ENCODE measurements at regions not wholly inside any gene's neighbourhood (a gene's known extent, or its start where the extent isn't known, plus 50 kb on each side); places are given as distances from the start of the nearest gene placed in this dataset.

DNA sequence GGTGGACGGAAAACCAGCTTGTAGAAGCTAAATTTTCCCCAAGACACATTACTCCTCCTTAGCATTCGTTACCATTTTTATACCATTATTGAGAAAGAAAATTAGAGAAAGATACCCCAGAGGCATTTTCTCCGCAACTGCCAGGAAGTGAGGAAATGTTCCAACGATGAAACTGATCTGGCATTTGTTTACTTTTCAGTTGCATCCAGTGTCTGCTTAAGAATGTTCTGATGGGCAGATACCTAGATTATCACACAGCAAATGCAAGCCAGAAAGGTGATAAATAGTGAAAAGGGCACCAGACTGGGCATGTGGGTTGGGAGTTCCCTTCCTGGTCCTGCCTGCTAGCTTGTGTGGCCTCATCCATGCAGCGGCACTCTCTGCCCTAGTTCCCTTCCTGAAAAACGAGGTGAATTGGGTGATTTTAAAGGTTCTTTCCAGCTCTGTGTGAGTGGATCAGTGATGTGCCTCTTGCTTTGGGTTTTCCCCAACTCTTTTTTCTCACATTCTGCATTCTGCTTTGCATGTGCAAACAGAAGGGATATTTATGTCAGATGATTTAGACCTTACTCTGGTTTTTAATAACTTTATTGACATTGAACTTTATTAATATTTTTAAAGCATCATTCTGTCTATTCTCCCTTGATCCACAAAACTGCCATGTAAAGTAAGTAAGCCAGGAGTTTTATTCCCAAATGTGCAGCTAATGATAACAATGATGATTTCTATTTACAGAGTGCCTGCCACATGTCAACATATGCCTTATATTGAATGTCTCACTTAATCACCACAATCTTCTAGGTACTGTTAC, 139.6 kb downstream of the INSIG2 start:
- TF ChIP-seq, protein P1, sequence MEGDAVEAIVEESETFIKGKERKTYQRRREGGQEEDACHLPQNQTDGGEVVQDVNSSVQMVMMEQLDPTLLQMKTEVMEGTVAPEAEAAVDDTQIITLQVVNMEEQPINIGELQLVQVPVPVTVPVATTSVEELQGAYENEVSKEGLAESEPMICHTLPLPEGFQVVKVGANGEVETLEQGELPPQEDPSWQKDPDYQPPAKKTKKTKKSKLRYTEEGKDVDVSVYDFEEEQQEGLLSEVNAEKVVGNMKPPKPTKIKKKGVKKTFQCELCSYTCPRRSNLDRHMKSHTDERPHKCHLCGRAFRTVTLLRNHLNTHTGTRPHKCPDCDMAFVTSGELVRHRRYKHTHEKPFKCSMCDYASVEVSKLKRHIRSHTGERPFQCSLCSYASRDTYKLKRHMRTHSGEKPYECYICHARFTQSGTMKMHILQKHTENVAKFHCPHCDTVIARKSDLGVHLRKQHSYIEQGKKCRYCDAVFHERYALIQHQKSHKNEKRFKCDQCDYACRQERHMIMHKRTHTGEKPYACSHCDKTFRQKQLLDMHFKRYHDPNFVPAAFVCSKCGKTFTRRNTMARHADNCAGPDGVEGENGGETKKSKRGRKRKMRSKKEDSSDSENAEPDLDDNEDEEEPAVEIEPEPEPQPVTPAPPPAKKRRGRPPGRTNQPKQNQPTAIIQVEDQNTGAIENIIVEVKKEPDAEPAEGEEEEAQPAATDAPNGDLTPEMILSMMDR (IDR thresholded peaks at IDR 0.05) = no peak
- TF ChIP-seq POLR2A (IDR thresholded peaks at IDR 0.05) = no peak

Data from adrenal gland (tissue), 5 donors.